H1 (cell line): ENCODE measurements at regions not wholly inside any gene's neighbourhood (a gene's known extent, or its start where the extent isn't known, plus 50 kb on each side); places are given as distances from the start of the nearest gene placed in this dataset.

ENCODE experiments used
- CTCF ChIA-PET: fragments of 300-600 bp; sonication (Branson Sonifier 250); formaldehyde crosslinking; loops from one replicate; lab custom pipeline; 2021; ENCODE audit not compliant: partially characterized antibody; lab: Charles Lee
- POLR2A ChIA-PET: fragments of 300-600 bp; sonication (Branson Sonifier 250); formaldehyde crosslinking; loops from one replicate; lab custom pipeline; 2021; ENCODE audit warnings: inconsistent platforms; ENCODE audit not compliant: partially characterized antibody; lab: Charles Lee
- DNase-seq, 2 experiments: peaks; one replicate each; pipeline versions ENCODE4 v3.0.0 to v3.0.0-alpha.2; 2010 to 2022; ENCODE audit warnings: low spot score in 2 of 2, low read depth in 1 of 2, mixed read lengths in 1 of 2
- FAIRE-seq: peaks from 2 replicates; lab custom pipeline; 2011; peaks lifted over from hg19 to GRCh38; lab: Jason Lieb, UNC
- H2AFZ ChIP-seq: 2 replicates; pipeline ENCODE4 v1.8.1; 2012; ENCODE audit warnings: low read length, inconsistent platforms
- H2AK5ac ChIP-seq: 2 replicates; pipeline ENCODE4 v1.6.1; 2013; ENCODE audit warnings: low read depth, low read length
- H2BK120ac ChIP-seq: replicated peaks from 2 replicates; pipeline ENCODE3; 2013; ENCODE audit warnings: low read depth, low read length, inconsistent platforms
- H2BK12ac ChIP-seq: 2 replicates; pipeline ENCODE4 v1.6.1; 2013; ENCODE audit warnings: low read depth, low read length
- H2BK15ac ChIP-seq: 2 replicates; pipeline ENCODE4 v1.6.1; 2013; ENCODE audit warnings: low read length
- H2BK20ac ChIP-seq: 2 replicates; pipeline ENCODE4 v1.6.1; 2013; ENCODE audit warnings: low read length
- H2BK5ac ChIP-seq: 2 replicates; pipeline ENCODE4 v1.6.1; 2013; ENCODE audit warnings: low read depth, low read length
- H3K14ac ChIP-seq: 2 replicates; pipeline ENCODE4 v1.6.1; 2013; ENCODE audit warnings: inconsistent platforms; ENCODE audit not compliant: insufficient read length
- H3K18ac ChIP-seq: 2 replicates; pipeline ENCODE4 v1.6.1; 2013; ENCODE audit warnings: low read length; ENCODE audit errors: extremely low read depth
- H3K23ac ChIP-seq: 2 replicates; pipeline ENCODE4 v1.6.1; 2013; ENCODE audit warnings: inconsistent platforms; ENCODE audit not compliant: insufficient read length
- H3K23me2 ChIP-seq: 2 replicates; pipeline ENCODE4 v1.6.1; 2013; ENCODE audit warnings: low read depth, low read length
- H3K27ac ChIP-seq: 2 replicates; pipeline ENCODE4 v1.6.1; 2011; ENCODE audit warnings: low read depth, low read length, inconsistent platforms
- H3K27me3 ChIP-seq, 4 experiments: replicated peaks in 1 of 4; 1 replicate in 1 of 4; 2 replicates in 3 of 4; pipeline versions ENCODE4 v1.6.1 to v1.8.1; 2011 to 2013; ENCODE audit warnings: low read length in 3 of 4, mild to moderate bottlenecking in 3 of 4, inconsistent platforms in 2 of 4, mixed read lengths in 2 of 4, moderate library complexity in 1 of 4; ENCODE audit not compliant: control insufficient read depth in 3 of 4, insufficient read depth in 3 of 4; ENCODE audit errors: extremely low read depth in 1 of 4
- H3K36me3 ChIP-seq, 4 experiments: 2 replicates each; pipeline versions ENCODE4 v1.6.1 to v1.8.1; 2011 to 2013; ENCODE audit warnings: mild to moderate bottlenecking in 4 of 4, low read length in 3 of 4, moderate library complexity in 2 of 4, control low read depth in 1 of 4, inconsistent platforms in 1 of 4; ENCODE audit not compliant: insufficient read depth in 4 of 4, control insufficient read depth in 2 of 4
- H3K4ac ChIP-seq: replicated peaks from 2 replicates; pipeline ENCODE3; 2013; ENCODE audit warnings: low read length, low read depth, mixed read lengths, inconsistent platforms; ENCODE audit not compliant: insufficient read length
- H3K4me1 ChIP-seq, 4 experiments: replicated peaks in 1 of 4; 1 replicate in 1 of 4; 2 replicates in 3 of 4; pipeline versions ENCODE4 v1.6.1 to v1.8.1; 2011 to 2013; ENCODE audit warnings: low read length in 3 of 4, inconsistent platforms in 2 of 4, mixed read lengths in 1 of 4; ENCODE audit not compliant: insufficient read depth in 4 of 4, control insufficient read depth in 3 of 4
- H3K4me2 ChIP-seq, 2 experiments: 2 replicates each; pipeline versions ENCODE4 v1.6.1 to v1.8.1; 2011 to 2013; ENCODE audit warnings: low read depth in 2 of 2, low read length in 2 of 2, control low read depth in 1 of 2, inconsistent platforms in 1 of 2, mild to moderate bottlenecking in 1 of 2; ENCODE audit not compliant: insufficient read depth in 1 of 2
- H3K4me3 ChIP-seq, 4 experiments: fragments of 200-600, 300-600 bp in 1 of 4; sonication (generic), shearing (Covaris generic), sonication (Bioruptor Twin) in 1 of 4; 2 replicates each; pipeline versions ENCODE4 v1.5.1 to v1.8.1; 2011 to 2016; ENCODE audit warnings: low read length in 4 of 4, low read depth in 3 of 4, control low read depth in 2 of 4, inconsistent platforms in 2 of 4, mild to moderate bottlenecking in 2 of 4, mixed read lengths in 1 of 4, moderate library complexity in 1 of 4; ENCODE audit not compliant: insufficient read depth in 2 of 4; ENCODE audit errors: extremely low read depth in 1 of 4
- H3K56ac ChIP-seq: replicated peaks from 2 replicates; pipeline ENCODE3; 2013; ENCODE audit warnings: low read depth, mild to moderate bottlenecking, mixed read lengths, low read length, inconsistent platforms; ENCODE audit not compliant: insufficient read length
- H3K79me1 ChIP-seq: 2 replicates; pipeline ENCODE4 v1.6.1; 2013; ENCODE audit warnings: low read depth, low read length, control low read depth
- H3K79me2 ChIP-seq, 2 experiments: 2 replicates each; pipeline versions ENCODE4 v1.6.1 to v1.8.1; 2012 to 2013; ENCODE audit warnings: low read length in 2 of 2, mild to moderate bottlenecking in 2 of 2, inconsistent platforms in 1 of 2; ENCODE audit not compliant: insufficient read depth in 2 of 2, control insufficient read depth in 1 of 2
- H3K9ac ChIP-seq, 4 experiments: replicated peaks in 1 of 4; 1 replicate in 1 of 4; 2 replicates in 3 of 4; pipeline versions ENCODE4 v1.6.1 to v1.8.1; 2011 to 2013; ENCODE audit warnings: low read depth in 3 of 4, low read length in 3 of 4, control low read depth in 2 of 4, mild to moderate bottlenecking in 2 of 4, moderate library complexity in 2 of 4, inconsistent platforms in 1 of 4; ENCODE audit errors: extremely low read depth in 1 of 4
- H3K9me3 ChIP-seq, 2 experiments: 2 replicates each; pipeline versions ENCODE4 v1.6.1 to v1.8.1; 2012 to 2013; ENCODE audit warnings: mild to moderate bottlenecking in 2 of 2, moderate library complexity in 2 of 2, control low read depth in 1 of 2, inconsistent platforms in 1 of 2, low read depth in 1 of 2, low read length in 1 of 2, mixed read lengths in 1 of 2; ENCODE audit not compliant: insufficient read depth in 2 of 2
- H4K20me1 ChIP-seq, 2 experiments: replicated peaks in 1 of 2; 2 replicates each; pipeline versions ENCODE3 to v1.8.1; 2011 to 2013; ENCODE audit warnings: inconsistent platforms in 2 of 2, low read length in 2 of 2, mild to moderate bottlenecking in 1 of 2; ENCODE audit not compliant: insufficient read depth in 2 of 2, control insufficient read depth in 1 of 2
- H4K5ac ChIP-seq: 2 replicates; pipeline ENCODE4 v1.6.1; 2013; ENCODE audit warnings: low read length, low read depth, mixed read lengths, inconsistent platforms; ENCODE audit not compliant: insufficient read length
- H4K8ac ChIP-seq: 2 replicates; pipeline ENCODE4 v1.8.0; 2013; ENCODE audit warnings: mild to moderate bottlenecking, moderate library complexity, low read length, inconsistent platforms; ENCODE audit not compliant: insufficient read depth; ENCODE audit errors: extremely low read depth
- H4K91ac ChIP-seq: replicated peaks from 2 replicates; pipeline ENCODE3; 2013; ENCODE audit warnings: low read length, mixed read lengths, inconsistent platforms; ENCODE audit not compliant: insufficient read length
- HDAC2 ChIP-seq, 2 experiments: fragments of 300-600 bp in 1 of 2; sonication (generic) in 1 of 2; IDR thresholded peaks; 2 replicates each; pipeline ENCODE4 v1.6.1; 2011 to 2012; ENCODE audit warnings: low read depth in 2 of 2, low read length in 2 of 2, mild to moderate bottlenecking in 2 of 2, moderate library complexity in 2 of 2, borderline replicate concordance in 1 of 2, inconsistent platforms in 1 of 2
- ZNF274 ChIP-seq: IDR thresholded peaks from 2 replicates; pipeline ENCODE4 v1.7.0; 2012; ENCODE audit warnings: low read length, borderline replicate concordance; ENCODE audit errors: extremely low read depth
- WGBS, 2 experiments: shearing (Covaris generic) in 1 of 2; methylation state at CpG; one replicate each; pipeline versions ENCODE4 v1.1.6 to v1.1.7; 2013 to 2015; ENCODE audit warnings: low lambda C conversion rate in 2 of 2, mixed read lengths in 2 of 2, inconsistent platforms in 1 of 2, low coverage in 1 of 2, missing lambda C conversion rate in 1 of 2; ENCODE audit not compliant: insufficient replicate concordance in 2 of 2, insufficient coverage in 1 of 2, insufficient read length in 1 of 2; ENCODE audit errors: extremely low coverage in 1 of 2, missing lambda C conversion rate in 1 of 2; 5-methylcytosine and 5-hydroxymethylcytosine counted together

- no peaks in the 10 kb centered on the region for H4K20me1 ChIP-seq
- no peak overlapping the region for H4K91ac ChIP-seq
- no peak overlapping the region for H4K8ac ChIP-seq
- H3K79me2 ChIP-seq = no peaks in the 10 kb centered on the region
- no peaks in the 10 kb centered on the region for H3K27me3 ChIP-seq
- H3K4me1 ChIP-seq = peaks cover 0 to 3% (median 0%) of the 10 kb centered on the region in 4 experiments; a peak in 1 of 7 replicates
- H3K4ac ChIP-seq = no peak overlapping the region
- no peak overlapping the region for H2BK120ac ChIP-seq
- no peaks in the 10 kb centered on the region for H3K36me3 ChIP-seq
- H3K56ac ChIP-seq = no peak overlapping the region
- no peak for TF ChIP-seq ZNF274
- TF ChIP-seq HDAC2 (IDR thresholded peaks at IDR 0.05; ENCODE audit: borderline replicate concordance in 1 of 2, low read depth in 2 of 2, low read length in 2 of 2) = no peak
- TF ChIP-seq, all 59 proteins: peak for 0
- Histone ChIP-seq H3K14ac (no peak overlapping the region), H2BK20ac (no peak overlapping the region), H3K27ac (no peak overlapping the region), H2BK12ac (no peak overlapping the region), H4K5ac (no peak overlapping the region), H2AK5ac (no peak overlapping the region), H2BK15ac (no peak overlapping the region), H3K4me3 (no peak overlapping the region), H3K23me2 (no peaks in the 10 kb centered on the region), H2BK5ac (no peak overlapping the region), H2AFZ (no peak overlapping the region), H3K9me3 (peaks cover 0 to 5% of the 10 kb centered on the region in 2 experiments; a peak in 1 of 4 replicates), H3K9ac (no peak overlapping the region), H3K4me2 (no peak overlapping the region), H3K23ac (no peak overlapping the region), H3K18ac (no peak overlapping the region), H3K79me1 (no peaks in the 10 kb centered on the region)
- no peak for FAIRE-seq
- ChIA-PET CTCF (no interaction called here), POLR2A (no interaction called here)
- no peak for DNase-seq
- 85% methylated on average over 1 of the region's 1 CpG; no CpG with 5 or more reads in 1 of the 2 experiments for WGBS, 2 experiments
Measured at GRCh38 chr3:3927198-3927597, 128.0 kb downstream of the LRRN1 start.
